ENCODE measurements at regions not wholly inside any gene's neighbourhood (a gene's known extent, or its start where the extent isn't known, plus 50 kb on each side); places are given as distances from the start of the nearest gene placed in this dataset.

DNA sequence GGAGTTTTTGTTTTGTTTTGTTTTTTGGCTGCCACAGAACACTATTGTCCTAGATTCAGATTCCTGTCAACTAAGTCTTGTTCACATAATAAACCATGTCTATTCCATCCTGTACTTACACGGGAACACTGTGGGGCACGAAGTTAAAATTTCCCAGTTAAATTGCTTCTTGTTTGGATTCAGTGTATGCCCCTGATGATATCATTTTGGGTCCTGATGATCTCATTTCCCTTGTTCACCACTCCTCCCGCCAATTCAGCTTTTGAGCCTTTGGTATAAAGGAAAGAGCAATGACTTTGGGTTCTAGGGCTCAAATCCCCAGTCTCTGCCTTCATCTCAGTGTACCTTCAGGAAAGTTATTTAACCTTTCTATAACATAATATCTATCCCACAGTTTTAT, 333.5 kb downstream of the FBXW7 start:
- TF ChIP-seq, protein P1, sequence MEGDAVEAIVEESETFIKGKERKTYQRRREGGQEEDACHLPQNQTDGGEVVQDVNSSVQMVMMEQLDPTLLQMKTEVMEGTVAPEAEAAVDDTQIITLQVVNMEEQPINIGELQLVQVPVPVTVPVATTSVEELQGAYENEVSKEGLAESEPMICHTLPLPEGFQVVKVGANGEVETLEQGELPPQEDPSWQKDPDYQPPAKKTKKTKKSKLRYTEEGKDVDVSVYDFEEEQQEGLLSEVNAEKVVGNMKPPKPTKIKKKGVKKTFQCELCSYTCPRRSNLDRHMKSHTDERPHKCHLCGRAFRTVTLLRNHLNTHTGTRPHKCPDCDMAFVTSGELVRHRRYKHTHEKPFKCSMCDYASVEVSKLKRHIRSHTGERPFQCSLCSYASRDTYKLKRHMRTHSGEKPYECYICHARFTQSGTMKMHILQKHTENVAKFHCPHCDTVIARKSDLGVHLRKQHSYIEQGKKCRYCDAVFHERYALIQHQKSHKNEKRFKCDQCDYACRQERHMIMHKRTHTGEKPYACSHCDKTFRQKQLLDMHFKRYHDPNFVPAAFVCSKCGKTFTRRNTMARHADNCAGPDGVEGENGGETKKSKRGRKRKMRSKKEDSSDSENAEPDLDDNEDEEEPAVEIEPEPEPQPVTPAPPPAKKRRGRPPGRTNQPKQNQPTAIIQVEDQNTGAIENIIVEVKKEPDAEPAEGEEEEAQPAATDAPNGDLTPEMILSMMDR (conservative IDR thresholded peaks at IDR 0.05; ENCODE audit: low read length) = no peak
- TF ChIP-seq EZH2phosphoT487 (IDR thresholded peaks at IDR 0.05; ENCODE audit: borderline replicate concordance) = no peak

Data from Loucy (cell line).